GM23338 (cell line): ENCODE measurements at regions not wholly inside any gene's neighbourhood (a gene's known extent, or its start where the extent isn't known, plus 50 kb on each side); places are given as distances from the start of the nearest gene placed in this dataset.

ENCODE experiments used
- ATAC-seq: fragments of 200-7000 bp; cut with Tn5 transposase; 3 replicates; pipeline ENCODE4 v1.9.1; 2020
- DNase-seq: peaks from one replicate; pipeline ENCODE4 v3.0.0-alpha.2; 2015; ENCODE audit warnings: low spot score
- H2AFZ ChIP-seq: fragments of 200-600 bp; sonication (generic); 2 replicates; pipeline ENCODE4 v1.8.0; 2016; ENCODE audit warnings: antibody characterized with exemption, mild to moderate bottlenecking, moderate library complexity
- H3F3A ChIP-seq: fragments of 200-600 bp; sonication (generic); replicated peaks from 2 replicates; pipeline ENCODE4 v1.8.0; 2017; ENCODE audit warnings: antibody characterized with exemption, mixed run types, low read depth
- H3K27ac ChIP-seq: fragments of 200-600 bp; sonication (generic); 2 replicates; pipeline ENCODE4 v1.6.1; 2016; ENCODE audit warnings: low read depth
- H3K27me3 ChIP-seq: fragments of 200-600 bp; sonication (generic); 2 replicates; pipeline ENCODE4 v1.8.0; 2016; ENCODE audit warnings: mild to moderate bottlenecking, mixed run types, moderate library complexity; ENCODE audit not compliant: insufficient read depth
- H3K36me3 ChIP-seq: fragments of 200-600 bp; sonication (generic); 2 replicates; pipeline ENCODE4 v1.8.0; 2016; ENCODE audit warnings: mild to moderate bottlenecking; ENCODE audit not compliant: insufficient read depth
- H3K4me1 ChIP-seq: fragments of 200-600 bp; sonication (generic); 2 replicates; pipeline ENCODE4 v1.8.0; 2016; ENCODE audit warnings: mild to moderate bottlenecking, moderate library complexity; ENCODE audit not compliant: insufficient read depth
- H3K4me2 ChIP-seq: fragments of 200-600 bp; sonication (generic); 2 replicates; pipeline ENCODE4 v1.7.1; 2017; ENCODE audit warnings: mixed run types
- H3K4me3 ChIP-seq: fragments of 200-600 bp; sonication (generic); 2 replicates; pipeline ENCODE4 v1.6.1; 2016; ENCODE audit warnings: mixed run types
- H3K79me2 ChIP-seq: fragments of 200-600 bp; sonication (generic); replicated peaks from 2 replicates; pipeline ENCODE4 v1.8.0; 2017; ENCODE audit warnings: mild to moderate bottlenecking; ENCODE audit not compliant: insufficient read depth
- H3K9me2 ChIP-seq: fragments of 200-600 bp; sonication (generic); 2 replicates; pipeline ENCODE4 v1.8.0; 2017; ENCODE audit not compliant: insufficient read depth
- H4K20me1 ChIP-seq: fragments of 200-600 bp; sonication (generic); replicated peaks from 2 replicates; pipeline ENCODE4 v1.8.0; 2017; ENCODE audit warnings: mild to moderate bottlenecking; ENCODE audit not compliant: insufficient read depth
- H3K27ac Mint-ChIP-seq: 2 replicates; pipeline ENCODE4 v1.8.0; 2020; ENCODE audit warnings: inconsistent platforms, mild to moderate bottlenecking, moderate library complexity, mixed read lengths
- H3K27me3 Mint-ChIP-seq: 3 replicates; pipeline ENCODE4 v1.8.0; 2022; ENCODE audit warnings: low read depth, mild to moderate bottlenecking, moderate library complexity, mixed read lengths, inconsistent platforms; ENCODE audit not compliant: insufficient read depth, poor library complexity
- H3K36me3 Mint-ChIP-seq: 3 replicates; pipeline ENCODE4 v1.8.0; 2021; ENCODE audit warnings: low read depth, mild to moderate bottlenecking, inconsistent platforms, moderate library complexity, mixed read lengths
- H3K4me1 Mint-ChIP-seq: 3 replicates; pipeline ENCODE4 v1.8.0; 2020; ENCODE audit warnings: mild to moderate bottlenecking, inconsistent platforms, mixed read lengths
- H3K4me3 Mint-ChIP-seq: 3 replicates; pipeline ENCODE4 v1.8.0; 2021; ENCODE audit warnings: moderate library complexity, mild to moderate bottlenecking, inconsistent platforms, mixed read lengths
- H3K9me3 Mint-ChIP-seq: 3 replicates; pipeline ENCODE4 v1.8.0; 2020; ENCODE audit warnings: moderate library complexity, mild to moderate bottlenecking, inconsistent platforms, mixed read lengths
- CREB1 ChIP-seq: fragments of 250-450 bp; sonication (Bioruptor Pico); IDR thresholded peaks from 2 replicates; pipeline ENCODE4 v1.5.0; 2020; ENCODE audit warnings: low read depth, mild to moderate bottlenecking, moderate library complexity
- EZH2phosphoT487 ChIP-seq: fragments of 200-600 bp; sonication (generic); IDR thresholded peaks from one replicate; pipeline ENCODE4 v1.8.1; 2018; ENCODE audit warnings: antibody characterized with exemption; ENCODE audit not compliant: unreplicated experiment
- NANOG ChIP-seq: IDR thresholded peaks from 2 replicates; pipeline ENCODE4 v1.6.1; 2016; ENCODE audit warnings: antibody characterized with exemption, borderline replicate concordance
- POLR2AphosphoS5 ChIP-seq: IDR thresholded peaks from 2 replicates; pipeline ENCODE4 v1.6.1; 2016; ENCODE audit warnings: antibody characterized with exemption, low read depth
- STAT1 ChIP-seq: IDR thresholded peaks from one replicate; pipeline ENCODE4 v1.6.1; 2016; ENCODE audit warnings: antibody characterized with exemption; ENCODE audit not compliant: unreplicated experiment
- ZNF114 ChIP-seq: fragments of 250-450 bp; sonication (Bioruptor Pico); IDR thresholded peaks from 2 replicates; pipeline ENCODE4 v1.5.0; 2020; ENCODE audit warnings: mild to moderate bottlenecking, moderate library complexity
- ZNF331 ChIP-seq: fragments of 250-450 bp; sonication (Bioruptor Pico); IDR thresholded peaks from 2 replicates; pipeline ENCODE4 v1.5.0; 2020; ENCODE audit warnings: low read depth, mild to moderate bottlenecking, moderate library complexity
- TF ChIP-seq, protein P1 (sequence below): fragments of 250-450 bp; sonication (Bioruptor Pico); IDR thresholded peaks from 2 replicates; pipeline ENCODE4 v1.5.0; 2020; ENCODE audit warnings: mild to moderate bottlenecking, moderate library complexity
- TF ChIP-seq, protein P2 (sequence below): IDR thresholded peaks from one replicate; pipeline ENCODE4 v1.6.1; 2018; ENCODE audit warnings: antibody characterized with exemption; ENCODE audit not compliant: unreplicated experiment

DNA sequence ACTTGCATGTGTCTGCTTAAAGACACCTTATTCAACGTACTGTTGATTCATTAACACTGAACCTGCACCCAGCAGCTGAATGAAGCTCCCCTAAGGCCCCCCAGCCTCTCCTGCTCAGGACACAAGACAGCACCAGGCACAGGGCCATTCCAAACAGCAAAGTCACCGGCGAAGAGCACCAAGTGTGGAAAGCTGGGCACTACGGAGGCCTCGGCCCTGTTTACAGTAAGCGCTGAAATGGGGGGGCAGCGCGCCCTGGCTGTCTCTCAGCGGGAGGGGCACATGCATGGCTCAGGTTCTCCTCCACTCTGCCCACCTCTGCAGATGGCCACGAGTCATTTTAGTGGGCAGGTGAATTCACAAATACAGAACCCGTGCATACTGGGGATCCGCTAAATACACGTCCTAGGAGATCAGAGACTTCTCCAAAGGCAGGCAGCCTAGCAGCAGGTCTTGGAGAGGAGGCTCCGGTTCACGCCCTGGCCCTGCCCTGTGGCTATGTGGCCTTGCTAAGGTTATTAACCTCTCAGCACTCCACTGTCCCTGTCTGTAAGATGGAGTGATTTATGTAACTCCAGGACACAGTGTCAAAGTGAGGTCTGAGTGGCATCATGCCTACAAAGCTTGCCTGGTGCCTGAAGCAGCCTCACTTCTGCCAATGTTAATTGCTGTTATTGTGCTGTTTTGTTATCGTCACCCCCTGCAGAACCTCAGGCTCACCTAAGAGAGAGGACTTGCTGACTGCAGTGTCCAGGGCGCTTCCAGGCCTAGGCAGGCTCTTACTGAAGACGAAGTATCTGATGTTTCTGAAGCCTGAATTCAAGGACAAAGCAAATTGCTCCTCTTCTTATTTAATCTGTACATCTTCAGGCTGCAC is 207.4 kb upstream of the SOX1 start (continued):
- TF ChIP-seq, protein P1, sequence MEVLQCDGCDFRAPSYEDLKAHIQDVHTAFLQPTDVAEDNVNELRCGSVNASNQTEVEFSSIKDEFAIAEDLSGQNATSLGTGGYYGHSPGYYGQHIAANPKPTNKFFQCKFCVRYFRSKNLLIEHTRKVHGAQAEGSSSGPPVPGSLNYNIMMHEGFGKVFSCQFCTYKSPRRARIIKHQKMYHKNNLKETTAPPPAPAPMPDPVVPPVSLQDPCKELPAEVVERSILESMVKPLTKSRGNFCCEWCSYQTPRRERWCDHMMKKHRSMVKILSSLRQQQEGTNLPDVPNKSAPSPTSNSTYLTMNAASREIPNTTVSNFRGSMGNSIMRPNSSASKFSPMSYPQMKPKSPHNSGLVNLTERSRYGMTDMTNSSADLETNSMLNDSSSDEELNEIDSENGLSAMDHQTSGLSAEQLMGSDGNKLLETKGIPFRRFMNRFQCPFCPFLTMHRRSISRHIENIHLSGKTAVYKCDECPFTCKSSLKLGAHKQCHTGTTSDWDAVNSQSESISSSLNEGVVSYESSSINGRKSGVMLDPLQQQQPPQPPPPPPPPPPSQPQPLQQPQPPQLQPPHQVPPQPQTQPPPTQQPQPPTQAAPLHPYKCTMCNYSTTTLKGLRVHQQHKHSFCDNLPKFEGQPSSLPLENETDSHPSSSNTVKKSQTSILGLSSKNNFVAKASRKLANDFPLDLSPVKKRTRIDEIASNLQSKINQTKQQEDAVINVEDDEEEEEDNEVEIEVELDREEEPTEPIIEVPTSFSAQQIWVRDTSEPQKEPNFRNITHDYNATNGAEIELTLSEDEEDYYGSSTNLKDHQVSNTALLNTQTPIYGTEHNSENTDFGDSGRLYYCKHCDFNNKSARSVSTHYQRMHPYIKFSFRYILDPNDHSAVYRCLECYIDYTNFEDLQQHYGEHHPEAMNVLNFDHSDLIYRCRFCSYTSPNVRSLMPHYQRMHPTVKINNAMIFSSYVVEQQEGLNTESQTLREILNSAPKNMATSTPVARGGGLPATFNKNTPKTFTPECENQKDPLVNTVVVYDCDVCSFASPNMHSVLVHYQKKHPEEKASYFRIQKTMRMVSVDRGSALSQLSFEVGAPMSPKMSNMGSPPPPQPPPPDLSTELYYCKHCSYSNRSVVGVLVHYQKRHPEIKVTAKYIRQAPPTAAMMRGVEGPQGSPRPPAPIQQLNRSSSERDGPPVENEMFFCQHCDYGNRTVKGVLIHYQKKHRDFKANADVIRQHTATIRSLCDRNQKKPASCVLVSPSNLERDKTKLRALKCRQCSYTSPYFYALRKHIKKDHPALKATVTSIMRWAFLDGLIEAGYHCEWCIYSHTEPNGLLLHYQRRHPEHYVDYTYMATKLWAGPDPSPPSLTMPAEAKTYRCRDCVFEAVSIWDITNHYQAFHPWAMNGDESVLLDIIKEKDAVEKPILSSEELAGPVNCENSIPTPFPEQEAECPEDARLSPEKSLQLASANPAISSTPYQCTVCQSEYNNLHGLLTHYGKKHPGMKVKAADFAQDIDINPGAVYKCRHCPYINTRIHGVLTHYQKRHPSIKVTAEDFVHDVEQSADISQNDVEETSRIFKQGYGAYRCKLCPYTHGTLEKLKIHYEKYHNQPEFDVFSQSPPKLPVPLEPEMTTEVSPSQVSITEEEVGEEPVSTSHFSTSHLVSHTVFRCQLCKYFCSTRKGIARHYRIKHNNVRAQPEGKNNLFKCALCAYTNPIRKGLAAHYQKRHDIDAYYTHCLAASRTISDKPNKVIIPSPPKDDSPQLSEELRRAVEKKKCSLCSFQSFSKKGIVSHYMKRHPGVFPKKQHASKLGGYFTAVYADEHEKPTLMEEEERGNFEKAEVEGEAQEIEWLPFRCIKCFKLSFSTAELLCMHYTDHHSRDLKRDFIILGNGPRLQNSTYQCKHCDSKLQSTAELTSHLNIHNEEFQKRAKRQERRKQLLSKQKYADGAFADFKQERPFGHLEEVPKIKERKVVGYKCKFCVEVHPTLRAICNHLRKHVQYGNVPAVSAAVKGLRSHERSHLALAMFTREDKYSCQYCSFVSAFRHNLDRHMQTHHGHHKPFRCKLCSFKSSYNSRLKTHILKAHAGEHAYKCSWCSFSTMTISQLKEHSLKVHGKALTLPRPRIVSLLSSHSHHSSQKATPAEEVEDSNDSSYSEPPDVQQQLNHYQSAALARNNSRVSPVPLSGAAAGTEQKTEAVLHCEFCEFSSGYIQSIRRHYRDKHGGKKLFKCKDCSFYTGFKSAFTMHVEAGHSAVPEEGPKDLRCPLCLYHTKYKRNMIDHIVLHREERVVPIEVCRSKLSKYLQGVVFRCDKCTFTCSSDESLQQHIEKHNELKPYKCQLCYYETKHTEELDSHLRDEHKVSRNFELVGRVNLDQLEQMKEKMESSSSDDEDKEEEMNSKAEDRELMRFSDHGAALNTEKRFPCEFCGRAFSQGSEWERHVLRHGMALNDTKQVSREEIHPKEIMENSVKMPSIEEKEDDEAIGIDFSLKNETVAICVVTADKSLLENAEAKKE (CRISPR knock-in tag), result no peak
- no peak for TF ChIP-seq ZNF331 (CRISPR knock-in tag)
- no peak for TF ChIP-seq EZH2phosphoT487
- no peak for TF ChIP-seq CREB1 (CRISPR knock-in tag)
- no peak for TF ChIP-seq ZNF114 (CRISPR knock-in tag)
- no peak for TF ChIP-seq POLR2AphosphoS5
- no peak for TF ChIP-seq NANOG
- no peak for TF ChIP-seq STAT1

DNA sequence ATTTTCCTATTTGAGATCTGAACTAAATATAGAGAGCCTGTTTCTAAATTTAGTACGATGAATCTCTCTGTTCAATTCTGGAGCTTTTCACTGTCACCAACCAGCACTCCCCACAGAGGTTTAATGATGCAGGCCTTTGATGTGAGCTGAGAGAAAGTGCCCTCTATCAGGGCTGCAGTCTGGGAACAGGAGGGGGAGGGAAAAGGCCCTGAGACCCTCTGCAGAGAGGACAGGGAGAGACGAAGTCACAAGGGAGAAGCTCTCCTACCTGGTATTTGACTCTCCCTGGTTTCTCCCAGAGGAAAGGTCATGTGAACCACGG is 206.8 kb upstream of the SOX1 start:
- peaks cover 14% of the 10 kb centered on the region for H3K4me1 Mint-ChIP-seq
- no peaks in the 10 kb centered on the region for H4K20me1 ChIP-seq
- H3F3A ChIP-seq, result no peaks in the 10 kb centered on the region
- H3K27me3 Mint-ChIP-seq, result peaks cover 10% of the 10 kb centered on the region
- H3K36me3 ChIP-seq, result no peaks in the 10 kb centered on the region
- H3K4me2 ChIP-seq, result no peak overlapping the region
- no peak overlapping the region for H3K4me3 ChIP-seq
- DNase-seq (no peak), ATAC-seq (no peak)
- H3K27ac ChIP-seq, result no peak overlapping the region
- TF ChIP-seq POLR2AphosphoS5 (no peak), NANOG (no peak), ZNF114 (CRISPR knock-in tag) (no peak)
- TF ChIP-seq, protein P2, sequence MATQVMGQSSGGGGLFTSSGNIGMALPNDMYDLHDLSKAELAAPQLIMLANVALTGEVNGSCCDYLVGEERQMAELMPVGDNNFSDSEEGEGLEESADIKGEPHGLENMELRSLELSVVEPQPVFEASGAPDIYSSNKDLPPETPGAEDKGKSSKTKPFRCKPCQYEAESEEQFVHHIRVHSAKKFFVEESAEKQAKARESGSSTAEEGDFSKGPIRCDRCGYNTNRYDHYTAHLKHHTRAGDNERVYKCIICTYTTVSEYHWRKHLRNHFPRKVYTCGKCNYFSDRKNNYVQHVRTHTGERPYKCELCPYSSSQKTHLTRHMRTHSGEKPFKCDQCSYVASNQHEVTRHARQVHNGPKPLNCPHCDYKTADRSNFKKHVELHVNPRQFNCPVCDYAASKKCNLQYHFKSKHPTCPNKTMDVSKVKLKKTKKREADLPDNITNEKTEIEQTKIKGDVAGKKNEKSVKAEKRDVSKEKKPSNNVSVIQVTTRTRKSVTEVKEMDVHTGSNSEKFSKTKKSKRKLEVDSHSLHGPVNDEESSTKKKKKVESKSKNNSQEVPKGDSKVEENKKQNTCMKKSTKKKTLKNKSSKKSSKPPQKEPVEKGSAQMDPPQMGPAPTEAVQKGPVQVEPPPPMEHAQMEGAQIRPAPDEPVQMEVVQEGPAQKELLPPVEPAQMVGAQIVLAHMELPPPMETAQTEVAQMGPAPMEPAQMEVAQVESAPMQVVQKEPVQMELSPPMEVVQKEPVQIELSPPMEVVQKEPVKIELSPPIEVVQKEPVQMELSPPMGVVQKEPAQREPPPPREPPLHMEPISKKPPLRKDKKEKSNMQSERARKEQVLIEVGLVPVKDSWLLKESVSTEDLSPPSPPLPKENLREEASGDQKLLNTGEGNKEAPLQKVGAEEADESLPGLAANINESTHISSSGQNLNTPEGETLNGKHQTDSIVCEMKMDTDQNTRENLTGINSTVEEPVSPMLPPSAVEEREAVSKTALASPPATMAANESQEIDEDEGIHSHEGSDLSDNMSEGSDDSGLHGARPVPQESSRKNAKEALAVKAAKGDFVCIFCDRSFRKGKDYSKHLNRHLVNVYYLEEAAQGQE, result no peak
- no peak overlapping the region for H3K4me3 Mint-ChIP-seq
- H3K36me3 Mint-ChIP-seq, result no peaks in the 10 kb centered on the region; the same call in 2 of the 3 replicates
- no peaks in the 10 kb centered on the region for H3K9me2 ChIP-seq
- H3K27ac Mint-ChIP-seq, result no peak overlapping the region
- H3K9me3 Mint-ChIP-seq, result peaks cover 6% of the 10 kb centered on the region; the same call in 2 of the 3 replicates
- no peak overlapping the region; the same call in 1 of the 2 replicates for H2AFZ ChIP-seq
- H3K79me2 ChIP-seq, result no peaks in the 10 kb centered on the region
- H3K27me3 ChIP-seq, result no peaks in the 10 kb centered on the region
- peaks cover 6% of the 10 kb centered on the region; the same call in 1 of the 2 replicates for H3K4me1 ChIP-seq
